ENCODE measurements at regions not wholly inside any gene's neighbourhood (a gene's known extent, or its start where the extent isn't known, plus 50 kb on each side); places are given as distances from the start of the nearest gene placed in this dataset.
"Not testable (repeated sequence)": the region's sequence is repeated elsewhere in the genome, so short reads cannot be mapped to it uniquely, and the experiment has no call there.

DNA sequence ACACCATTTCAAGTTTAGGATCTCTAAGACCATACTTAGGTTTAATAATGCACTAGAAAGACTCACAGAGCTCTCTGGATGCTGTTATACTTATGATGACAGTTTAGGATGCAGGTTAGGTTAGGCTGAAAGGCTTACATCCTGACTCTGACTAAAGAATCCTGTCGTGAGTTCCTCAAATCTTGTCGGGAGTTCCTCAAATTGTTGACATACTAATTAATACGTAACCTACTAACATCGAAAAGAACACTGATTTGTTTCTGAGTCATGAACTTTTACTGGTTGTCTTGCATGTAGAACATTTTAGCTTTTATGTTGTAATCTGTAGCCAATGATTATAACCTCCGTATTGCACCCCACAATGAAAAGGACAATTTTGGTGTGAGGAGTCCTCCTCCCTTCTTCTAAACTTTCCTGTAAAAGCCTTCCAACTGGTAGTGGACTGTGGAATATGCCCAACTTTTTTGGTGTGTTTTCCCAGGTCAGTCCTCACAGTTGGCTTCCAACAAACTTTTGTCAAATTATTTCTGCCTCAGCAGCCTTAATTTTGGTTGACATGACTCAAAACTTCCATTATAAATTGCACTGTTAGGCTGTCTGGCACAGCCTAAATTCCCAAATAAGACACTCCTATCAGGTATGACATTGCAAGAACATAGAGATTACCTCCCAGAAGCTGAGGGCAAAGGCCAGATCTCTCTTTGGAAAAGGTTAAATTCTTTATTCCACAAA is 107.9 kb upstream of the PALMD start:
- DNase-seq (ENCODE audit: low read depth), result no peak

DNA sequence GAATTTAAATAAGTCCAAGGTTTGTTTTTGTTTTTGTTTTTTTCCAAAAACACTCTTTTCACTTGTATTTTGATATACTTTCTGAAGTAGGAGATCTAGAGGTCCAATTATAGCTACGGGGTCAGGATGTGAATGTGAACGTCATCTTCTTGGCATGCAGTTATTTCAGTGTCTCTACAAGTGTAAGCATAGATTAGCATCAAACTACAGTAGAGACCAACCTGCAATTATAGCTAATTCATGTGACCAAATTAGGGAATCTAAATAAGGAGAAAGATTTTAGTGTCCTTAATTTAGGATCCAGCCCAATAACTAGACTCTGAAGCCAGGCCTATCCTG is 107.3 kb upstream of the PALMD start:
- DNase-seq (ENCODE audit: low read depth), result no peak

DNA sequence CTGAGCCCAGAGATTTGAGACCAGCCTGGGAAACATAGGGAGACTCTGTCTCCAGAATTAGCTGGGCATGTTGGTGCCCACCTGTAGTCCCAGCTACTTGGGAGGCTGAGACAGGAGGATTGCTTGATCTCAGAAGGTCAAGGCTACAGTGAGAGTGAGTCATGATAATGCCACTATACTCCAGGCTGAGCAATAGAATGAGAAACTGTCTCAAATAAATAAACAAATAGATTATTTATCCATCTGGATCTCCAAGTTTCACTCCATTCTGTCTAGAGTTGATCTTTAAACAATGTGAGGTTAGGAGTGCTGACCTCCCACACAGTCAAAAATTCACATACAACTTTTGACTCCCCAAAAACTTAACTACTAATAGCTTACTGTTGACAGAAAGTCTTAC is 106.8 kb upstream of the PALMD start:
- no peak for DNase-seq (ENCODE audit: low read depth)

GRCh38 chr1:99540744-99541143 is 105.2 kb upstream of the PALMD start:
- no peak for DNase-seq (ENCODE audit: low read depth)

- peak; percentile 51 for DNase-seq (ENCODE audit: low read depth)
These were observed 101.6 kb upstream of the PALMD start for GRCh38 chr1:99544328-99544727.

GRCh38 chr1:99546432-99547416 is 99.2 kb upstream of the PALMD start:
- DNase-seq (ENCODE audit: low read depth), result no peak

- DNase-seq (ENCODE audit: low read depth), result no peak
These were observed 96.8 kb upstream of the PALMD start for GRCh38 chr1:99548943-99549605.

- DNase-seq (ENCODE audit: low read depth), result no peak
These were observed 95.7 kb upstream of the PALMD start for GRCh38 chr1:99550198-99550597.

DNA sequence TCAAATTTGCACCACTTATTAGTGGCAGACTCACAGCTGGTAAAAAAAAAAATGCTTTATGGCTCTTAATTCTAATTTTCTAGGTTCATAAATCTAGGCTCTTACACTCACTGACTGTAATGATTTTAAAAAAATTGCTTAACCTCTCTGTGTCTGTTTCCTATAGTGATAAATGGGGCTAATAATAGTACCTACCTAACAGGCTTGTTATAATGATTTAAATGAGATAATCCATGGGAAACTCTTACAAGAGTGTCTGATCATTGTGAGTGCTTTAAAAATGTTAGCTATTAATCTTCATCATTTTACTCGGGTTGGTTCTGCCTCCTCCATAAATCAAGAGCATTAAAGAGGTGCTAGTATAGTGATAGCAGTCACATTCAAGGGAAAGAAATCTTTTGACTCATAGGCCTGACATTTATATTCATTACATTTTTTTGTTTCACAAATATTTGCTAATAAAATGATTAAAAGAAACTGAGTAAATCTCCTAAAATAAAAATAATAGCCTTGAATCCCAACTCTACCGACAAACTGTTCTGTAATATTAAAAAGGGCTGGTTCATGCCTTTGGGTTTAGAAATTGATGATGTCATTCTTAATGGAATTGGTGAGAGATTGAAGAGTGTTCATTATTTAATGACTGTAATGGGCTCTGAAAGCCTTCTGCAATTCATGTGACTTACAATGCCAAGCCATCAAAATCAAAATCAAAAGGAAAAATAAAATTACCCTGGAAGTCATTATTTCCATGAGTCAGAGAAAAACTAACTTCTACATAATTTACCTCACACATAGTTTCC is 93.9 kb upstream of the PALMD start:
- DNase-seq (ENCODE audit: low read depth), result no peak

DNA sequence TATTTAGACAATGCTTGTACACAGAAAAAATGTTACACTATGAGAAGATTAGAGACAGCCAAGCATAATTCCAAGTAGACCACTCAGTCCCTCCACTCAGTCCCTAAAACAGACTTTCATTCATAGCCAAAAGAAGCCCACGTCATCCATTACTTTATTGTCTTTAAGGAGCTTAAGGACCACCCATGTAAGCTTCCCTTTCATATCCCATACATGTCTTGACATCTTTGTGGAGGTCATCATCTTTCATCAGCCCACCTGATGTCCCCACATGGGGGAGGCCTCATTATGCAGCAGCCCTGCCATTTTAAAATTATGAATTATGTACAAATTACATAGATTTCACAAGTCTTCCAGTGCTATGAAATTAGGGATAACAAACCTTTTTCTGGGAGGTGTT is 92.6 kb upstream of the PALMD start:
- DNase-seq (ENCODE audit: low read depth), result no peak

DNA sequence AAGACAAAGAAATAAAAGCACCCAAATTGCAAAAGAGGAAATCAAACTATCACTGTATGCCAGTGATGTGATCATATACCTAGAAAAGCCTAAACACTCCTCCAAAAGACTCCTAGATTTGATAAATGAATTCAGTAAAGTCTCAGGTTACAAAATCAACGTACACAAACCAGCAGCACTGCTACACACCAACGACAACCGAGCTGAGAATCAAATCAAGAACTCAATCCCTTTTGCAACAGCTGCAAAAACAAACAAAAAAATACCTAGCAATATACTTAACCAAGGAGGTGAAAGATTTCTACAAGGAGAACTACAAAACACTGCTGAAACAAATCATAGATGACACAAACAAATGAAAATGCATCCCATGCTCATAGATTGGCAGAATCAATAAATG is 92.1 kb upstream of the PALMD start:
- not testable (repeated sequence) for DNase-seq (ENCODE audit: low read depth)

DNA sequence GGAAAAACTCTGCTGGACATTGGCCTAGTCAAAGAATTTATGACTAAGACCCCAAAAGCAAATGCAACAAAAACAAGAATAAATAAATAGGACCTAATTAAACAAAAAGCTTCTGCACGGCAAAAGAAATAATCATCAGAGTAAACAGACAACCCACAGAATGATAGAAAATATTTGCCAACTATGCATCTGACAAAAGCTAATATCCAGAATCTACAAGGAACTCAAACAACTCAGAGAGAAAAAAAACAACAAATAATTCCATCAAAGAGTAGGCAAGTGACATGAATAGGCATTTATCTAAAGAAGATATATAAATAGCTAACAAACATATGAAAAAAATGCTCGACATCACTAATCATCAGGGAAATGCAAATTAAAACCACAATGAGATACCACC is 91.2 kb upstream of the PALMD start:
- DNase-seq (ENCODE audit: low read depth), result no peak

DNA sequence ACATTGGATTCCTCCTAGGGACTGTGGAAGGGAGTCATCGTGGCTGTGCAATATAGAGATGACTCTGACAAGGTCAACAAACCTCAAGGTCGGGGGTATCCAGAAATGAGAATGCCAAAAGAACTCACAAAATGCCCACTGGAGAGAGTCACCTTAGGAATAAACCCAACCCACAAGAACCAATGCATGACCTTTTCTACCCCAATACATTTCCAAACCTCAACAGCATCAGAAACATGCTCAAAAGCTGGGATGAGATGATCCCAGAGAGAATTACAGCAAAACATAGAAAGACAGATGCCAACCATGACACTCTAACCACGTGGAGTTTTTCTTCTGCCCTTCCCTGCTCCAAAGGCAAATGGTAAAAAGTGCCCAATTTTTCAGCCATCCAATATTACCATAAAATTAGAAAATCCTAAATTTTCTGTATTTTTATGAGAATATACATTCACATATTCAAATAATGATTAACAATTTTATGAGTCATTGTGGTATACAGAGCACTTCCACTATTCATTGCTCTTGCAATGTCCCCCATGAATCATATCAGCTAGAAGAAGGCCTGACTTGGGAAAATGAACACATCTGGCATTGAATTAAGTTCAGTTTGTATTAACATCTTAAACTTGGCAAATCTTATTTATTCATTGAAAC is 88.2 kb upstream of the PALMD start:
- peak; percentile 81 for DNase-seq (ENCODE audit: low read depth)

GRCh38 chr1:99559166-99559565 is 86.7 kb upstream of the PALMD start:
- DNase-seq (ENCODE audit: low read depth), result no peak

DNA sequence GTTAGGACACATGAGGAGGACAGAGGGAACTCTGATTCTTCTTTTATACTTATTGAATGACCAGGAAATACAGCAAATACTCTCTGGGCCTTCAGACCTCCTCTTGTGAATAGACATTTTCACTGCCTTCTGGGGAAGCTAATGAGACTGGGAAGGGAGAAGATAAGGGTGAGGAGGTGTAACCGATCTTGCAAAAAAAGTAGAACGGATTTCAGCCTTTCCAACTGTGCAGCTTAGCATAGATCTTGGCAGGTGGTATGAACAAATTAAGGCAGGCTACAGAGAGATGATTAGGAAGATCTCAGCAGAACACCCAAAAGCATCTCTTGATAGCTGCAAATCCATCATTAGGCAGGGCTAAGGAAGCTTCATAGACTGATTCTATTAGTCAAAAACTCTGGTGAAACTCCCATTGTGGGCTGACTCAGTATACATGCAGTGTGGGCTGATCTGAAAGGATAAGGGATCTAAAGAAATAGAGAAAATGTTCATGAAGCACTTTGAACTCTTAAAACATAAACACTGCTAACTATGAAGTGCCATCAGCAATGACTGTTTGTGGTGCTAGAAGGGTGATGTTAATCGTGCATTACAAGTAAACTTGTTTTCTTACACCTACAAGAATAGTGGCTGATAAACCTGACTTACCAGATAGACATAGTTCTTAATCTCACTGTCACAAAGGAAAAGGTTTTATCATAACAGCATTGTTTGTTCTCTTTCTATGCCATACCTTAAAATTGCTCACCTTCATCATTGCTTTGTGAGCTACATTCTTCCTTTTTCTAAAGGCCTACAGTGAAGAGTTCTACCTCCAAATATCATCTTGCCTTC is 85.5 kb upstream of the PALMD start:
- DNase-seq (ENCODE audit: low read depth), result no peak

GRCh38 chr1:99561952-99562351 is 84.0 kb upstream of the PALMD start:
- DNase-seq (ENCODE audit: low read depth), result no peak

DNA sequence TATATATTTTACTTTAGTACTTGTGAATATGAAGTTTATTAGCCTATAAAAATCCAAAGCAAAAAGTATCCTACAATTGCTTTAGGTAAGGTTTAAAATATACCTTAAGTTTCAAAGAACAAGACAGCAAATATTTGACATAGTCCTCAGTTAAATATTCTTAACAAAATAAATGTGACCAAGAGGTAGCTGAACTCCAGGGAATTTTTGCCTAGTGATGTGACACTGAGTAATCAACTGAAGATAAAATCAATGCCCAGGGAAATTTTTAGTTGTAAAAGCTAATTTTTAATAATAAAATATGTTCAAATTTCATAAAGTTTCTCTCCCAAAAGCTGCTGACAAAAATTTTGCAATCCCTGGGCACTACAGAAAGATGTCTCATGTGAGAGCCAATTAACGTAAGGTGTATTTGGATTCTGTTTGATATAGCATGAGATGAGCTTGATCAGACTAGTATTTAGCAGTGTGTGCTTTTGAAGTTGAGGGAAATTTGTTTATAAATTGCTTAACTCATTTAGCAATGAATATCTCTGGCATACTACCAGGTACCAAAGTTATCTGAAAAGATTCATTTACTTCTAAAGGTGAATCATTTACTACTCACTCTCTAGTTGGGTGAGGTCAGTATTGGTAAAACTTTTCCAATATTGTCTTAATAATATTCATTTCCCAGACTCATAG is 80.2 kb upstream of the PALMD start:
- no peak for DNase-seq (ENCODE audit: low read depth)

DNA sequence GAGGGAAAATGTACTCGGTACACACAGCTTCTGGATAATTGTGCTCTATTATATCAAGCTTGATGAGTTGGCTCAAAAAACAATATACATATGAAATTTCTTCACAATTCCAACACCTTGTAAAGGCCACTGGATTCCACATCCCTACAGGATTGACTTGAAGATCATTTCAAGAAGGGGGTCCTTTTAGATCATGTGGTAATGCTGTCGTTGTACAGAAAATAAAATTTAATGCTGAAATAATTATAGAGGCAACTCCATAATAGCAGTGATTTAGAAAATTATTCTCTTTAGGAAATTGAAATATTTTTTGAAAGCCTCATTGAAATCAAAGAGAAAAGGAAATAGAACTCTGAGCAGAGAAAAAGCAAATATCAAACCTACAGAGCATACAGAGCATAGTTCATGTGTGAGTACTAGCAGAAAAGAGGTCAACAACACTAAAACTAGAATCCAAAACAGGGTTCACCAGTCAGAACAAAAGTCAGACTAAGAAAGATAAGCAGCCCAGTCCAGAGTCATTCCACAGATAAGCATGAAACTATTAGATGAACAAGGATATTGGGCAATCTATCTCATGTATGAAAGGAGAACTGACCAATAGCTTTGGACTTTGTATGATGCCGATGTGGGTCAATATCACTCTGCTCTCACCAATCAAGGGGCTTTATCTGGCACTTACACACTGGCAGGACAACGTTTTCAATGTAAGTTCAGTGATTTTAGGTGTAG is 79.5 kb upstream of the PALMD start:
- no peak for DNase-seq (ENCODE audit: low read depth)

DNA sequence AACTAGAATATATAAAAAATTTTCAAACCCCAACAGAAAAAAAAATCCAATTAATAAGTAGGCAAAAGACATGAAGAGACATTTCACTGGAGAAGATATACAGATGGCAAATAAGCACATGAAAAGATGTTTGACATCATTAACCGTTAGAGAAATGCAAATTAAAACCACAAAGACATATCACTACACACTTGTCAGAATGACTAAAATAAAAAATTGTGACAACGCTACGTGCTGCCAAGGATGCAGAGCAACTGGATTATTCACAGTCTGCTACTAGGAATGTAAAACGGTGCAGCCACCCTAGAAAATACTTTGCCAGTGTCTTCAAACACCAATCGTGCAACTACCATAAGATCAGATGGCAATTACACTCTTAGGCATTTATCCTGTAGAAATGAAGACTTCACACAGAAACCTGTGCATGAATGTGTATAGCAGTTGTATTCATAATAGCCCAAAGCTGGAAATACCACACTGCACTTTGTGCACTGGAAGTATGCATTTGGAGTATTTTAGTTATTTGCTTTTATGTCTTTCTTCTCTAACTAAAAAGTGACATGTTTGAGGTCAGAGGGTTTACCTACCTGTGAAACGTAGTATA is 75.3 kb upstream of the PALMD start:
- DNase-seq (ENCODE audit: low read depth), result no peak

Measured in non-pigmented ciliary epithelial cell (primary cell).